CD4-positive, CD25-positive, alpha-beta regulatory T cell (primary cell): ENCODE measurements at regions not wholly inside any gene's neighbourhood (a gene's known extent, or its start where the extent isn't known, plus 50 kb on each side); places are given as distances from the start of the nearest gene placed in this dataset.
"Not testable (repeated sequence)": the region's sequence is repeated elsewhere in the genome, so short reads cannot be mapped to it uniquely, and the experiment has no call there.

Source experiments
- ATAC-seq, 2 donors: fragments of 150-1000 bp; cut with Tn5 transposase; one replicate each; pipeline ENCODE4 v1.10.0; 2021; ENCODE audit warnings: low read depth in 2 of 2, moderate number of reproducible peaks in 2 of 2, moderate library complexity in 1 of 2
- DNase-seq, 3 donors: peaks; one replicate each; pipeline versions ENCODE4 v3.0.0 to v3.0.0-alpha.2; 2012 to 2022; ENCODE audit warnings: mixed read lengths in 1 of 3
- H3K27ac ChIP-seq: one replicate; pipeline ENCODE4 v1.7.0; 2013; ENCODE audit warnings: mild to moderate bottlenecking, low read length; ENCODE audit not compliant: insufficient read depth, poor library complexity, severe bottlenecking
- H3K27me3 ChIP-seq: one replicate; pipeline ENCODE4 v1.7.0; 2013; ENCODE audit warnings: low read length; ENCODE audit not compliant: control insufficient read depth, insufficient read depth
- H3K36me3 ChIP-seq: one replicate; pipeline ENCODE4 v1.7.0; 2013; ENCODE audit warnings: mild to moderate bottlenecking, low read length, moderate library complexity; ENCODE audit not compliant: control insufficient read depth, insufficient read depth
- H3K4me1 ChIP-seq: 2 replicates; pipeline ENCODE4 v1.7.0; 2013; ENCODE audit warnings: mild to moderate bottlenecking, low read length; ENCODE audit not compliant: insufficient read depth, control insufficient read depth, poor library complexity, severe bottlenecking
- H3K4me3 ChIP-seq: one replicate; pipeline ENCODE4 v1.7.0; 2013; ENCODE audit warnings: low read depth, mild to moderate bottlenecking, low read length, moderate library complexity
- H3K9me3 ChIP-seq, 2 experiments: 1 replicate in 1 of 2; 2 replicates in 1 of 2; pipeline ENCODE4 v1.7.0; 2013; ENCODE audit warnings: low read length in 2 of 2, mild to moderate bottlenecking in 1 of 2, moderate library complexity in 1 of 2; ENCODE audit not compliant: control insufficient read depth in 2 of 2
- H3K27ac Mint-ChIP-seq, 3 donors: one replicate each; pipeline ENCODE4 v1.8.0; 2020 to 2022; ENCODE audit warnings: mild to moderate bottlenecking in 3 of 3, mixed read lengths in 3 of 3, moderate library complexity in 2 of 3
- H3K27me3 Mint-ChIP-seq: one replicate; pipeline ENCODE4 v1.8.0; 2022; ENCODE audit warnings: mild to moderate bottlenecking, mixed read lengths
- H3K36me3 Mint-ChIP-seq: one replicate; pipeline ENCODE4 v1.8.0; 2020; ENCODE audit warnings: mixed read lengths
- H3K4me1 Mint-ChIP-seq, 4 donors: one replicate each; pipeline ENCODE4 v1.8.0; 2020 to 2022; ENCODE audit warnings: mixed read lengths in 4 of 4, mild to moderate bottlenecking in 1 of 4
- H3K4me3 Mint-ChIP-seq, 4 donors: one replicate each; pipeline ENCODE4 v1.8.0; 2020 to 2022; ENCODE audit warnings: mild to moderate bottlenecking in 4 of 4, mixed read lengths in 4 of 4, moderate library complexity in 3 of 4
- H3K9me3 Mint-ChIP-seq, 7 donors: one replicate each; pipeline ENCODE4 v1.8.0; 2020 to 2022; ENCODE audit warnings: mixed read lengths in 7 of 7, mild to moderate bottlenecking in 3 of 7, moderate library complexity in 2 of 7

GRCh38 chrX:109040057-109040456 lies 303.7 kb upstream of the IRS4 start:
- H3K36me3 Mint-ChIP-seq = no peaks in the 10 kb centered on the region
- Histone ChIP-seq H3K36me3 (no peaks in the 10 kb centered on the region), H3K27ac (no peak overlapping the region), H3K27me3 (no peaks in the 10 kb centered on the region), H3K4me3 (no peak overlapping the region), H3K4me1 (no peaks in the 10 kb centered on the region), H3K9me3 (no peaks in the 10 kb centered on the region)
- no peaks in the 10 kb centered on the region for H3K27me3 Mint-ChIP-seq
- ATAC-seq = no peak
- H3K27ac Mint-ChIP-seq = no peak overlapping the region
- peaks cover 0 to 3% (median 0%) of the 10 kb centered on the region in 7 donors for H3K9me3 Mint-ChIP-seq
- no peak for DNase-seq
- no peaks in the 10 kb centered on the region for H3K4me1 Mint-ChIP-seq
- no peak overlapping the region for H3K4me3 Mint-ChIP-seq

- Histone ChIP-seq H3K9me3 (no peaks in the 10 kb centered on the region), H3K36me3 (no peaks in the 10 kb centered on the region), H3K4me3 (no peak overlapping the region), H3K27me3 (no peaks in the 10 kb centered on the region), H3K27ac (no peak overlapping the region), H3K4me1 (no peaks in the 10 kb centered on the region)
- Mint-ChIP-seq H3K27ac (no peak overlapping the region), H3K4me1 (no peaks in the 10 kb centered on the region), H3K4me3 (no peak overlapping the region), H3K9me3 (peaks cover 0 to 6% (median 3%) of the 10 kb centered on the region in 7 donors), H3K36me3 (no peaks in the 10 kb centered on the region), H3K27me3 (no peaks in the 10 kb centered on the region)
- DNase-seq (no peak), ATAC-seq (no peak)
These were observed 300.3 kb upstream of the IRS4 start for GRCh38 chrX:109036624-109037023.

- Histone ChIP-seq H3K4me3 (no peak overlapping the region), H3K27ac (no peak overlapping the region), H3K4me1 (no peaks in the 10 kb centered on the region), H3K36me3 (no peaks in the 10 kb centered on the region), H3K9me3 (no peaks in the 10 kb centered on the region), H3K27me3 (no peaks in the 10 kb centered on the region)
- Mint-ChIP-seq H3K9me3 (peaks cover 0 to 7% (median 3%) of the 10 kb centered on the region in 7 donors), H3K4me3 (no peak overlapping the region), H3K27ac (no peak overlapping the region), H3K36me3 (no peaks in the 10 kb centered on the region), H3K4me1 (no peaks in the 10 kb centered on the region), H3K27me3 (no peaks in the 10 kb centered on the region)
- DNase-seq = no peak
- ATAC-seq = no peak
These were observed 257.5 kb upstream of the IRS4 start for GRCh38 chrX:108993909-108994308.

- H3K36me3 Mint-ChIP-seq, H3K4me1 Mint-ChIP-seq, H3K27me3 ChIP-seq, ATAC-seq, H3K27ac ChIP-seq, H3K9me3 Mint-ChIP-seq, H3K9me3 ChIP-seq, H3K36me3 ChIP-seq, H3K27me3 Mint-ChIP-seq, H3K4me3 Mint-ChIP-seq, H3K4me3 ChIP-seq, H3K4me1 ChIP-seq, DNase-seq, H3K27ac Mint-ChIP-seq: not testable (repeated sequence)
These were observed 236.5 kb upstream of the IRS4 start for GRCh38 chrX:108972899-108973298.

- Histone ChIP-seq H3K27ac (no peak overlapping the region), H3K36me3 (no peaks in the 10 kb centered on the region), H3K27me3 (no peaks in the 10 kb centered on the region), H3K9me3 (no peaks in the 10 kb centered on the region), H3K4me1 (no peaks in the 10 kb centered on the region), H3K4me3 (no peak overlapping the region)
- DNase-seq (no peak), ATAC-seq (no peak)
- Mint-ChIP-seq H3K4me1 (no peaks in the 10 kb centered on the region), H3K9me3 (peaks cover 0 to 5% (median 0%) of the 10 kb centered on the region in 7 donors), H3K36me3 (no peaks in the 10 kb centered on the region), H3K4me3 (no peak overlapping the region), H3K27ac (no peak overlapping the region), H3K27me3 (no peaks in the 10 kb centered on the region)
These were observed 210.8 kb upstream of the IRS4 start for GRCh38 chrX:108947205-108947604.

- H3K4me1 Mint-ChIP-seq = no peaks in the 10 kb centered on the region
- no peaks in the 10 kb centered on the region for H3K4me1 ChIP-seq
- H3K36me3 ChIP-seq = no peaks in the 10 kb centered on the region
- no peak overlapping the region for H3K4me3 ChIP-seq
- H3K27ac ChIP-seq = no peak overlapping the region
- no peaks in the 10 kb centered on the region for H3K36me3 Mint-ChIP-seq
- no peaks in the 10 kb centered on the region for H3K27me3 Mint-ChIP-seq
- no peak overlapping the region for H3K4me3 Mint-ChIP-seq
- DNase-seq (no peak), ATAC-seq (no peak)
- no peaks in the 10 kb centered on the region for H3K27me3 ChIP-seq
- no peaks in the 10 kb centered on the region for H3K9me3 ChIP-seq
- peaks cover 0 to 5% (median 0%) of the 10 kb centered on the region in 7 donors for H3K9me3 Mint-ChIP-seq
- H3K27ac Mint-ChIP-seq = no peak overlapping the region
These were observed 210.2 kb upstream of the IRS4 start for GRCh38 chrX:108946531-108946930.

- no peaks in the 10 kb centered on the region for H3K36me3 Mint-ChIP-seq
- H3K27me3 ChIP-seq = no peaks in the 10 kb centered on the region
- ATAC-seq (no peak), DNase-seq (no peak)
- H3K9me3 ChIP-seq = no peaks in the 10 kb centered on the region
- H3K27me3 Mint-ChIP-seq = no peaks in the 10 kb centered on the region
- H3K4me3 Mint-ChIP-seq = no peak overlapping the region
- peaks cover 0 to 6% (median 2%) of the 10 kb centered on the region in 7 donors for H3K9me3 Mint-ChIP-seq
- H3K27ac ChIP-seq = no peak overlapping the region
- H3K4me3 ChIP-seq = no peak overlapping the region
- no peaks in the 10 kb centered on the region for H3K4me1 Mint-ChIP-seq
- H3K4me1 ChIP-seq = no peaks in the 10 kb centered on the region
- no peak overlapping the region for H3K27ac Mint-ChIP-seq
- H3K36me3 ChIP-seq = no peaks in the 10 kb centered on the region
These were observed 209.6 kb upstream of the IRS4 start for GRCh38 chrX:108945883-108946523.

- no peaks in the 10 kb centered on the region for H3K4me1 ChIP-seq
- ATAC-seq (no peak), DNase-seq (no peak)
- Mint-ChIP-seq H3K4me3 (no peak overlapping the region), H3K27me3 (no peaks in the 10 kb centered on the region), H3K36me3 (no peaks in the 10 kb centered on the region), H3K27ac (no peak overlapping the region), H3K4me1 (no peaks in the 10 kb centered on the region), H3K9me3 (peaks cover 0 to 10% (median 7%) of the 10 kb centered on the region in 7 donors)
- H3K27me3 ChIP-seq = no peaks in the 10 kb centered on the region
- H3K9me3 ChIP-seq = no peaks in the 10 kb centered on the region
- no peak overlapping the region for H3K27ac ChIP-seq
- H3K4me3 ChIP-seq = no peak overlapping the region
- no peaks in the 10 kb centered on the region for H3K36me3 ChIP-seq
These were observed 178.4 kb upstream of the IRS4 start for GRCh38 chrX:108914791-108915190.
